ENCODE measurements at regions not wholly inside any gene's neighbourhood (a gene's known extent, or its start where the extent isn't known, plus 50 kb on each side); places are given as distances from the start of the nearest gene placed in this dataset.

GRCh38 chr4:73344106-73344505 lies 60.0 kb upstream of the ALB start:
- no peaks in the 10 kb centered on the region for H3K27me3 ChIP-seq (ENCODE audit: insufficient read depth, low read length)
- H3K4me3 ChIP-seq (ENCODE audit: low read depth, low read length, poor library complexity, severe bottlenecking): no peak overlapping the region
- H3K9me2 ChIP-seq (ENCODE audit: low read depth, low read length): no peaks in the 10 kb centered on the region
- H3K9ac ChIP-seq (ENCODE audit: low read length): no peak overlapping the region
- H3K9me3 ChIP-seq (ENCODE audit: low read length): no peaks in the 10 kb centered on the region
- H4K20me1 ChIP-seq (ENCODE audit: insufficient read depth, low read length): no peaks in the 10 kb centered on the region
- no peak overlapping the region for H3K27ac ChIP-seq (ENCODE audit: low read depth, low read length, poor library complexity, severe bottlenecking)
- no peak for TF ChIP-seq EZH2 (IDR thresholded peaks at IDR 0.05; ENCODE audit: borderline replicate concordance, low read length)
- no peak for TF ChIP-seq CTCF (IDR thresholded peaks at IDR 0.05; ENCODE audit: low read length)
- H3K4me2 ChIP-seq (ENCODE audit: low read length): no peak overlapping the region
- no peak overlapping the region for H2AFZ ChIP-seq (ENCODE audit: low read length)
- no peaks in the 10 kb centered on the region for H3K79me2 ChIP-seq (ENCODE audit: insufficient read depth, low read length)
- H3K4me1 ChIP-seq (ENCODE audit: insufficient read depth, low read length, severe bottlenecking): no peaks in the 10 kb centered on the region
- no peaks in the 10 kb centered on the region; the same call in 1 of the 2 replicates for H3F3A ChIP-seq (ENCODE audit: insufficient read depth, low read length)
- H3K36me3 ChIP-seq (ENCODE audit: insufficient read depth, low read length): no peaks in the 10 kb centered on the region

DNA sequence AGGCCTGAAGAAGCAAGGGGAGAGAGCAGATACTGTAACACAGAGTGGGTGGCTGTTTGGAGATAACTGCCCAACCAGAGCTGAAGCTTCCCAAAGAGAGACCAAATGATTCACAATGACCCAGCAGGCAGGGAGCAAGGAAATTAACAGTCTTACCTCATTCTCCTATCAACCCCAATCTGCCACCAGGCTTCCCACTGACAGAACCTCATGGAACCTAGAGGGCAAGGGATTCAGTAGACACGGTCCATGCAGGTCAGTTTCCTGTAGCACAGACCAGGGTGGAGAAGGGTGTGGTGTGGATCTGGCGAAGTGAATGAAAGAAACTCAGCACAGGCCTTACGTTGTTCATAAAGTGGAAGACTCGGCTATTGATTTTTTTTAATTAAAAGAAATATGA lies 60.7 kb upstream of the ALB start:
- Histone ChIP-seq H3K4me2 (ENCODE audit: low read length) (no peak overlapping the region), H3K9me2 (ENCODE audit: low read depth, low read length) (no peaks in the 10 kb centered on the region), H3K27me3 (ENCODE audit: insufficient read depth, low read length) (no peaks in the 10 kb centered on the region), H4K20me1 (ENCODE audit: insufficient read depth, low read length) (no peaks in the 10 kb centered on the region), H3K4me1 (ENCODE audit: insufficient read depth, low read length, severe bottlenecking) (no peaks in the 10 kb centered on the region), H3K9me3 (ENCODE audit: low read length) (0 out of 2 replicates have a peak, but pooled peaks cover under 1% of the 10 kb centered on the region), H3K9ac (ENCODE audit: low read length) (no peak overlapping the region), H3K27ac (ENCODE audit: low read depth, low read length, poor library complexity, severe bottlenecking) (no peak overlapping the region), H3F3A (ENCODE audit: insufficient read depth, low read length) (no peaks in the 10 kb centered on the region; the same call in 1 of the 2 replicates), H3K4me3 (ENCODE audit: low read depth, low read length, poor library complexity, severe bottlenecking) (no peak overlapping the region), H2AFZ (ENCODE audit: low read length) (no peak overlapping the region), H3K36me3 (ENCODE audit: insufficient read depth, low read length) (no peaks in the 10 kb centered on the region), H3K79me2 (ENCODE audit: insufficient read depth, low read length) (no peaks in the 10 kb centered on the region)
- TF ChIP-seq EZH2 (IDR thresholded peaks at IDR 0.05; ENCODE audit: borderline replicate concordance, low read length) (no peak), CTCF (IDR thresholded peaks at IDR 0.05; ENCODE audit: low read length) (no peak)

GRCh38 chr4:73341454-73341853 lies 62.6 kb upstream of the ALB start:
- Histone ChIP-seq H3K9ac (ENCODE audit: low read length) (no peak overlapping the region), H3F3A (ENCODE audit: insufficient read depth, low read length) (no peaks in the 10 kb centered on the region; the same call in 1 of the 2 replicates), H3K4me3 (ENCODE audit: low read depth, low read length, poor library complexity, severe bottlenecking) (no peak overlapping the region), H3K9me3 (ENCODE audit: low read length) (0 out of 2 replicates have a peak, but pooled peaks cover 2% of the 10 kb centered on the region), H4K20me1 (ENCODE audit: insufficient read depth, low read length) (no peaks in the 10 kb centered on the region), H3K27me3 (ENCODE audit: insufficient read depth, low read length) (no peaks in the 10 kb centered on the region), H2AFZ (ENCODE audit: low read length) (no peak overlapping the region), H3K36me3 (ENCODE audit: insufficient read depth, low read length) (no peaks in the 10 kb centered on the region), H3K9me2 (ENCODE audit: low read depth, low read length) (no peaks in the 10 kb centered on the region), H3K4me2 (ENCODE audit: low read length) (no peak overlapping the region), H3K4me1 (ENCODE audit: insufficient read depth, low read length, severe bottlenecking) (no peaks in the 10 kb centered on the region), H3K79me2 (ENCODE audit: insufficient read depth, low read length) (no peaks in the 10 kb centered on the region), H3K27ac (ENCODE audit: low read depth, low read length, poor library complexity, severe bottlenecking) (no peak overlapping the region)
- TF ChIP-seq EZH2 (IDR thresholded peaks at IDR 0.05; ENCODE audit: borderline replicate concordance, low read length) (no peak), CTCF (IDR thresholded peaks at IDR 0.05; ENCODE audit: low read length) (peak; percentile 74)

Measured in OCI-LY1 (cell line).